Natural killer cell (primary cell): ENCODE measurements at regions not wholly inside any gene's neighbourhood (a gene's known extent, or its start where the extent isn't known, plus 50 kb on each side); places are given as distances from the start of the nearest gene placed in this dataset.

Source experiments
- ATAC-seq, 3 donors: fragments of 150-1000 bp in 2 of 3; fragments of 200-7000 bp in 1 of 3; cut with Tn5 transposase; 1 replicate in 1 of 3; 2 replicates in 2 of 3; pipeline ENCODE4 v1.10.0; 2021; ENCODE audit warnings: mild to moderate bottlenecking in 2 of 3, moderate library complexity in 2 of 3
- DNase-seq, 2 donors: peaks; one replicate each; pipeline versions ENCODE4 v3.0.0 to v3.0.0-alpha.2; 2013 to 2021; ENCODE audit warnings: mixed read lengths in 1 of 2
- H3K27ac ChIP-seq: one replicate; pipeline ENCODE4 v1.5.1; 2013; ENCODE audit warnings: mild to moderate bottlenecking, low read length
- H3K27me3 ChIP-seq: one replicate; pipeline ENCODE4 v1.6.1; 2013; ENCODE audit warnings: low read length; ENCODE audit not compliant: control insufficient read depth, insufficient read depth
- H3K36me3 ChIP-seq: one replicate; pipeline ENCODE4 v1.6.1; 2013; ENCODE audit warnings: low read length; ENCODE audit not compliant: control insufficient read depth, insufficient read depth
- H3K4me1 ChIP-seq: one replicate; pipeline ENCODE4 v1.6.1; 2013; ENCODE audit warnings: low read length; ENCODE audit not compliant: control insufficient read depth, insufficient read depth
- H3K4me3 ChIP-seq: one replicate; pipeline ENCODE4 v1.5.1; 2013; ENCODE audit warnings: low read length
- H3K9me3 ChIP-seq: one replicate; pipeline ENCODE4 v1.6.1; 2013; ENCODE audit warnings: low read length; ENCODE audit not compliant: control insufficient read depth, insufficient read depth
- H3K27ac Mint-ChIP-seq, 2 donors: one replicate each; pipeline ENCODE4 v1.8.0; 2022; ENCODE audit warnings: mild to moderate bottlenecking in 2 of 2, mixed read lengths in 2 of 2, moderate library complexity in 1 of 2
- H3K27me3 Mint-ChIP-seq, 2 donors: one replicate each; pipeline ENCODE4 v1.8.0; 2022; ENCODE audit warnings: low read depth in 2 of 2, mixed read lengths in 2 of 2
- H3K36me3 Mint-ChIP-seq: one replicate; pipeline ENCODE4 v1.8.0; 2022; ENCODE audit warnings: mixed read lengths
- H3K4me1 Mint-ChIP-seq, 2 donors: one replicate each; pipeline ENCODE4 v1.8.0; 2022; ENCODE audit warnings: mixed read lengths in 2 of 2
- H3K4me3 Mint-ChIP-seq: one replicate; pipeline ENCODE4 v1.8.0; 2022; ENCODE audit warnings: mild to moderate bottlenecking, moderate library complexity, mixed read lengths
- H3K9me3 Mint-ChIP-seq, 2 donors: one replicate each; pipeline ENCODE4 v1.8.0; 2022; ENCODE audit warnings: mixed read lengths in 2 of 2
- CTCF ChIP-seq: fragments of 200-600 bp; IDR thresholded peaks from one replicate; pipeline ENCODE4 v1.8.0; 2022; ENCODE audit warnings: antibody characterized with exemption
- WGBS: methylation state at CpG from one replicate; pipeline ENCODE4 v1.1.7; 2013; ENCODE audit warnings: missing lambda C conversion rate; ENCODE audit not compliant: insufficient coverage; 5-methylcytosine and 5-hydroxymethylcytosine counted together
- intact Hi-C: fragments of 100-400 bp; cut with micrococcal nuclease; formaldehyde crosslinking; loops from one replicate; pipeline ENCODE4 v1.14.2; 2022

- ATAC-seq (no peak), DNase-seq (peak in 1 of 2 donors; percentile 5)
- WGBS: 6% methylated on average over 15 of the region's 16 CpGs
- H3K27me3 Mint-ChIP-seq: peaks cover 48 to 50% of the 10 kb centered on the region in 2 donors
- peaks cover 67% of the 10 kb centered on the region for H3K27me3 ChIP-seq
- no peaks in the 10 kb centered on the region for H3K36me3 ChIP-seq
- intact Hi-C loops: loop anchor here (5.0 kb wide), 1 partner anchor 591 kb away; no protein-coding TSS in a partner anchor
- no peak for TF ChIP-seq CTCF
- no peak overlapping the region for H3K4me3 Mint-ChIP-seq
- peaks cover 27% of the 10 kb centered on the region for H3K9me3 ChIP-seq
- no peaks in the 10 kb centered on the region for H3K36me3 Mint-ChIP-seq
- H3K4me3 ChIP-seq: no peak overlapping the region
- no peak overlapping the region for H3K27ac Mint-ChIP-seq
- H3K27ac ChIP-seq: no peak overlapping the region
- H3K4me1 ChIP-seq: peaks cover 25% of the 10 kb centered on the region
- H3K4me1 Mint-ChIP-seq: peaks cover 0 to 8% of the 10 kb centered on the region in 2 donors
- no peaks in the 10 kb centered on the region for H3K9me3 Mint-ChIP-seq
Observed at GRCh38 chr7:25852939-25853271, 299.1 kb upstream of the NFE2L3 start.

- H3K27ac Mint-ChIP-seq: no peak overlapping the region
- DNase-seq: peak in 1 of 2 donors; percentile 11
Observed at GRCh38 chr7:25853314-25853713, 298.7 kb upstream of the NFE2L3 start.

GRCh38 chr7:25854059-25854458 lies 297.9 kb upstream of the NFE2L3 start:
- WGBS: 21% methylated on average over 12 of the region's 14 CpGs
- Mint-ChIP-seq H3K4me3 (no peak overlapping the region), H3K4me1 (peaks cover 0 to 8% of the 10 kb centered on the region in 2 donors), H3K9me3 (no peaks in the 10 kb centered on the region), H3K36me3 (peaks cover under 1% of the 10 kb centered on the region), H3K27ac (no peak overlapping the region), H3K27me3 (peaks cover 45 to 53% of the 10 kb centered on the region in 2 donors)
- DNase-seq (peak in 1 of 2 donors; percentile 16), ATAC-seq (no peak)
- Histone ChIP-seq H3K4me3 (no peak overlapping the region), H3K27ac (no peak overlapping the region), H3K36me3 (no peaks in the 10 kb centered on the region), H3K27me3 (peaks cover 78% of the 10 kb centered on the region), H3K4me1 (peaks cover 28% of the 10 kb centered on the region), H3K9me3 (peaks cover 39% of the 10 kb centered on the region)
- intact Hi-C loops: loop anchor here (5.0 kb wide), 1 partner anchor 592 kb away; no protein-coding TSS in a partner anchor
- TF ChIP-seq CTCF: no peak

More at GRCh38 chr7:25853314-25853713, 298.7 kb upstream of the NFE2L3 start:
- Mint-ChIP-seq H3K36me3 (no peaks in the 10 kb centered on the region), H3K4me1 (peaks cover 0 to 8% of the 10 kb centered on the region in 2 donors), H3K27me3 (peaks cover 46% of the 10 kb centered on the region in 2 donors), H3K9me3 (no peaks in the 10 kb centered on the region), H3K4me3 (no peak overlapping the region)
- TF ChIP-seq CTCF: no peak
- Histone ChIP-seq H3K27ac (no peak overlapping the region), H3K27me3 (peaks cover 71% of the 10 kb centered on the region), H3K4me3 (no peak overlapping the region), H3K4me1 (peaks cover 25% of the 10 kb centered on the region), H3K9me3 (peaks cover 31% of the 10 kb centered on the region), H3K36me3 (no peaks in the 10 kb centered on the region)
- ATAC-seq: no peak
- 60% methylated on average over 4 of the region's 7 CpGs for WGBS
- intact Hi-C loops: loop anchor here (5.0 kb wide), 1 partner anchor 591 kb away; no protein-coding TSS in a partner anchor
